PC-9 (cell line): ENCODE measurements at regions not wholly inside any gene's neighbourhood (a gene's known extent, or its start where the extent isn't known, plus 50 kb on each side); places are given as distances from the start of the nearest gene placed in this dataset.

Experiments used
- BruUV-seq: library from RNA; stranded (reverse); fragments of 400-500 nt; replicated peaks from 2 replicates; lab custom pipeline; 2021; lab: Mats Ljungman, UMichigan
- CTCF ChIA-PET: fragments of 300-600 bp; sonication (Branson Sonifier 250); formaldehyde crosslinking; loops from one replicate; lab custom pipeline; 2022; ENCODE audit warnings: antibody characterized with exemption; lab: Charles Lee
- POLR2A ChIA-PET: fragments of 300-600 bp; sonication (Branson Sonifier 250); formaldehyde crosslinking; loops from one replicate; lab custom pipeline; 2022; ENCODE audit warnings: antibody characterized with exemption; ENCODE audit not compliant: unreplicated experiment; lab: Charles Lee
- DNase-seq, 2 experiments: peaks; one replicate each; pipeline versions ENCODE4 v3.0.0 to v3.0.0-alpha.2; 2015 to 2022; ENCODE audit warnings: mixed read lengths in 1 of 2
- H2AFZ ChIP-seq: fragments of 200-600 bp; sonication (generic); 2 replicates; pipeline ENCODE4 v1.8.1; 2017; ENCODE audit warnings: antibody characterized with exemption
- H3F3A ChIP-seq: fragments of 200-600 bp; sonication (generic); 2 replicates; pipeline ENCODE4 v1.8.1; 2017; ENCODE audit warnings: antibody characterized with exemption, mild to moderate bottlenecking, low read depth; ENCODE audit not compliant: insufficient read depth
- H3K27ac ChIP-seq: fragments of 200-600 bp; sonication (generic); 2 replicates; pipeline ENCODE4 v1.6.1; 2016; ENCODE audit warnings: mixed run types
- H3K27me3 ChIP-seq: fragments of 200-600 bp; sonication (generic); 2 replicates; pipeline ENCODE4 v1.6.1; 2016; ENCODE audit warnings: low read depth, mixed run types; ENCODE audit not compliant: insufficient read depth
- H3K36me3 ChIP-seq: fragments of 200-600 bp; sonication (generic); 2 replicates; pipeline ENCODE4 v1.6.1; 2016; ENCODE audit warnings: low read depth, mixed run types
- H3K4me1 ChIP-seq: fragments of 200-600 bp; sonication (generic); replicated peaks from 2 replicates; pipeline ENCODE4 v1.6.1; 2016; ENCODE audit warnings: mixed run types; ENCODE audit not compliant: insufficient read depth
- H3K4me2 ChIP-seq: fragments of 200-600 bp; sonication (generic); 2 replicates; pipeline ENCODE4 v1.6.1; 2017; ENCODE audit warnings: mixed run types
- H3K4me3 ChIP-seq: fragments of 200-600 bp; sonication (generic); 2 replicates; pipeline ENCODE4 v1.6.1; 2016; ENCODE audit warnings: mixed run types
- H3K79me2 ChIP-seq: fragments of 200-600 bp; sonication (generic); 2 replicates; pipeline ENCODE4 v1.6.1; 2017; ENCODE audit warnings: low read depth, mixed run types
- H3K9me2 ChIP-seq: fragments of 200-600 bp; sonication (generic); 2 replicates; pipeline ENCODE4 v1.8.1; 2017; ENCODE audit warnings: mild to moderate bottlenecking; ENCODE audit not compliant: insufficient read depth
- H3K9me3 ChIP-seq: fragments of 200-600 bp; sonication (generic); 2 replicates; pipeline ENCODE4 v1.8.1; 2016; ENCODE audit warnings: low read depth; ENCODE audit not compliant: insufficient read depth
- H4K20me1 ChIP-seq: fragments of 200-600 bp; sonication (generic); 2 replicates; pipeline ENCODE4 v1.8.1; 2017; ENCODE audit not compliant: insufficient read depth
- CTCF ChIP-seq: fragments of 200-600 bp; sonication (generic); conservative IDR thresholded peaks from 2 replicates; pipeline ENCODE4 v1.6.1; 2017; ENCODE audit warnings: mixed run types, antibody characterized with exemption, mild to moderate bottlenecking, moderate library complexity
- EZH2 ChIP-seq: fragments of 200-600 bp; sonication (generic); IDR thresholded peaks from 2 replicates; pipeline ENCODE4 v1.8.0; 2017; ENCODE audit warnings: antibody characterized with exemption, low read depth
- intact Hi-C: fragments of 100-400 bp; cut with micrococcal nuclease; formaldehyde crosslinking; loops from one replicate; pipeline ENCODE4 v1.10.0; 2022; ENCODE audit not compliant: unreplicated experiment

GRCh38 chr10:29951441-29951931 is 107.9 kb downstream of the JCAD start:
- Histone ChIP-seq H3K4me2 (no peak overlapping the region), H4K20me1 (no peaks in the 10 kb centered on the region), H2AFZ (no peak overlapping the region), H3K27ac (0 out of 2 replicates have a peak overlapping the region, but pooled peaks have one; percentile 91), H3F3A (peaks cover 43% of the 10 kb centered on the region), H3K36me3 (no peaks in the 10 kb centered on the region), H3K4me1 (peaks cover 62% of the 10 kb centered on the region), H3K9me3 (no peaks in the 10 kb centered on the region), H3K4me3 (no peak overlapping the region), H3K27me3 (no peaks in the 10 kb centered on the region), H3K9me2 (no peaks in the 10 kb centered on the region), H3K79me2 (no peaks in the 10 kb centered on the region)
- intact Hi-C loops, result no loop called here
- ChIA-PET CTCF (no interaction called here), POLR2A (no interaction called here)
- TF ChIP-seq EZH2, result no peak
- TF ChIP-seq CTCF, result no peak
- no TSS peak for BruUV-seq
- DNase-seq, result no peak

GRCh38 chr10:29950391-29950790 is 109.0 kb downstream of the JCAD start:
- H3K36me3 ChIP-seq, result no peaks in the 10 kb centered on the region
- no peak for DNase-seq
- peaks cover 59% of the 10 kb centered on the region for H3K4me1 ChIP-seq
- CTCF ChIA-PET, result no interaction called here
- H2AFZ ChIP-seq, result no peak overlapping the region
- H3K4me2 ChIP-seq, result peak overlapping the region; percentile 46
- H3K9me3 ChIP-seq, result no peaks in the 10 kb centered on the region
- H4K20me1 ChIP-seq, result no peaks in the 10 kb centered on the region
- peaks cover 44% of the 10 kb centered on the region for H3F3A ChIP-seq
- POLR2A ChIA-PET, result no interaction called here
- intact Hi-C loops, result no loop called here
- peak overlapping the region; percentile 91 for H3K27ac ChIP-seq
- H3K27me3 ChIP-seq, result no peaks in the 10 kb centered on the region
- BruUV-seq, result no TSS peak
- H3K9me2 ChIP-seq, result no peaks in the 10 kb centered on the region
- no peak for TF ChIP-seq CTCF
- no peak for TF ChIP-seq EZH2
- H3K79me2 ChIP-seq, result no peaks in the 10 kb centered on the region
- no peak overlapping the region for H3K4me3 ChIP-seq

GRCh38 chr10:29949411-29950011 is 109.9 kb downstream of the JCAD start:
- no peaks in the 10 kb centered on the region for H3K79me2 ChIP-seq
- DNase-seq, result peak; percentile 44 to 96
- H3K4me1 ChIP-seq, result peaks cover 51% of the 10 kb centered on the region
- TF ChIP-seq CTCF, result no peak
- no peak for TF ChIP-seq EZH2
- intact Hi-C loops, result loop anchor here (1.0 to 2.0 kb wide), 7 partner anchors 9 to 290 kb away; no protein-coding TSS in a partner anchor
- peaks cover 44% of the 10 kb centered on the region for H3F3A ChIP-seq
- POLR2A ChIA-PET, result interaction anchor here (0.5 to 1.0 kb wide), 5 partner anchors 74 to 192 kb away, joined by 3 to 6 read pairs (median 4); no protein-coding TSS in a partner anchor
- H2AFZ ChIP-seq, result no peak overlapping the region
- CTCF ChIA-PET, result interaction anchor here (0.7 to 1.3 kb wide), 2 partner anchors 92 to 632 kb away, joined by 3 to 5 read pairs; no protein-coding TSS in a partner anchor
- no peaks in the 10 kb centered on the region for H4K20me1 ChIP-seq
- peak overlapping the region; percentile 46 for H3K4me2 ChIP-seq
- no peaks in the 10 kb centered on the region for H3K27me3 ChIP-seq
- no TSS peak for BruUV-seq
- no peaks in the 10 kb centered on the region for H3K9me3 ChIP-seq
- no peak overlapping the region for H3K4me3 ChIP-seq
- H3K27ac ChIP-seq, result peak overlapping the region; percentile 91
- H3K9me2 ChIP-seq, result no peaks in the 10 kb centered on the region
- H3K36me3 ChIP-seq, result no peaks in the 10 kb centered on the region
